Ishikawa (cell line): ENCODE measurements at regions not wholly inside any gene's neighbourhood (a gene's known extent, or its start where the extent isn't known, plus 50 kb on each side); places are given as distances from the start of the nearest gene placed in this dataset.

Experiments
- CEBPB ChIP-seq: IDR thresholded peaks from 2 replicates; pipeline ENCODE4 v1.6.1; 2012
- CREB1 ChIP-seq: IDR thresholded peaks from 2 replicates; pipeline ENCODE4 v1.6.1; 2012; ENCODE audit warnings: low read depth
- EGR1 ChIP-seq: IDR thresholded peaks from 2 replicates; pipeline ENCODE4 v1.6.1; 2012
- EP300 ChIP-seq: IDR thresholded peaks from 2 replicates; pipeline ENCODE4 v1.6.1; 2012; ENCODE audit warnings: borderline replicate concordance
- FOXM1 ChIP-seq: IDR thresholded peaks from 2 replicates; pipeline ENCODE4 v1.6.1; 2012; ENCODE audit warnings: low read depth, borderline replicate concordance
- MAX ChIP-seq: IDR thresholded peaks from 2 replicates; pipeline ENCODE4 v1.6.1; 2012
- NFIC ChIP-seq: IDR thresholded peaks from 2 replicates; pipeline ENCODE4 v1.6.1; 2012
- RAD21 ChIP-seq: IDR thresholded peaks from 2 replicates; pipeline ENCODE4 v1.6.1; 2012; ENCODE audit warnings: low read depth
- REST ChIP-seq: IDR thresholded peaks from 2 replicates; pipeline ENCODE4 v1.6.1; 2012; ENCODE audit warnings: low read depth, mild to moderate bottlenecking
- TAF1 ChIP-seq: IDR thresholded peaks from 2 replicates; pipeline ENCODE4 v1.6.1; 2012; ENCODE audit warnings: low read depth, mild to moderate bottlenecking
- TCF12 ChIP-seq: IDR thresholded peaks from 2 replicates; pipeline ENCODE4 v1.6.1; 2012; ENCODE audit warnings: low read depth
- TEAD4 ChIP-seq: IDR thresholded peaks from 2 replicates; pipeline ENCODE4 v1.6.1; 2012
- YY1 ChIP-seq: IDR thresholded peaks from 2 replicates; pipeline ENCODE4 v1.6.1; 2012; ENCODE audit warnings: low read depth
- ZBTB7A ChIP-seq: IDR thresholded peaks from 2 replicates; pipeline ENCODE4 v1.6.1; 2012; ENCODE audit warnings: low read depth
- TF ChIP-seq, protein P1 (sequence below): IDR thresholded peaks from 2 replicates; pipeline ENCODE4 v1.6.1; 2012

DNA sequence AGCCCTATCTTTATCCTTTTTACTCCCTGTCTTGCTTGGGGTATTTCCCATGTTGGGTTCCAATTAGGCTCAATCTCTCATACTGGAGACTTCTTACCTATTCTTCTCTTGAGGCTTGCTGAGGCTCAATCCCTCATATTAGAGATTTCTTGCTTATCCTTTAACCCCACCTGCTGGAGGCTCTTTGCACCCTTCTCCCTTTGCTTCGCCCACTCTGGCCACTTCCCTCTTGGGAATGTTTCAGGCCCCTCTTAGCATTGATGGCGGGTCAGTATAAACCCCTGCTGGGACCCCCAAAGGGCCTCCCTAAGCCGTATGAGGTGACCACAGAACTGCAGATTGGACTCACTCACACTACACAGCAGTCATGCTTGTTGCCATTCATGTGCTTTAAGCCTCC, 69.3 kb upstream of the CDK20 start:
- no peak for TF ChIP-seq CEBPB
- no peak for TF ChIP-seq EP300
- TF ChIP-seq MAX: no peak
- TF ChIP-seq TAF1: no peak
- no peak for TF ChIP-seq CREB1
- no peak for TF ChIP-seq TEAD4
- no peak for TF ChIP-seq ZBTB7A
- TF ChIP-seq RAD21: no peak
- no peak for TF ChIP-seq REST
- TF ChIP-seq, protein P1, sequence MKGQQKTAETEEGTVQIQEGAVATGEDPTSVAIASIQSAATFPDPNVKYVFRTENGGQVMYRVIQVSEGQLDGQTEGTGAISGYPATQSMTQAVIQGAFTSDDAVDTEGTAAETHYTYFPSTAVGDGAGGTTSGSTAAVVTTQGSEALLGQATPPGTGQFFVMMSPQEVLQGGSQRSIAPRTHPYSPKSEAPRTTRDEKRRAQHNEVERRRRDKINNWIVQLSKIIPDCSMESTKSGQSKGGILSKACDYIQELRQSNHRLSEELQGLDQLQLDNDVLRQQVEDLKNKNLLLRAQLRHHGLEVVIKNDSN: no peak
- TF ChIP-seq NFIC: no peak
- no peak for TF ChIP-seq EGR1
- TF ChIP-seq YY1: no peak
- TF ChIP-seq FOXM1: no peak
- TF ChIP-seq TCF12: no peak

GRCh38 chr9:88041447-88041846, 67.1 kb upstream of the CDK20 start:
- TF ChIP-seq FOXM1 (no peak), REST (no peak), RAD21 (peak; percentile 42; the same call in 1 of the 2 replicates), TAF1 (no peak), TEAD4 (no peak)

GRCh38 chr9:88037285-88037845, 63.0 kb upstream of the CDK20 start:
- TF ChIP-seq RAD21 (no peak), MAX (no peak), YY1 (no peak), ZBTB7A (no peak), TAF1 (no peak), CREB1 (no peak), TEAD4 (no peak), REST (no peak), FOXM1 (no peak), CEBPB (no peak), TCF12 (no peak), EGR1 (no peak), EP300 (no peak), NFIC (no peak)
- TF ChIP-seq, protein P1: no peak

DNA sequence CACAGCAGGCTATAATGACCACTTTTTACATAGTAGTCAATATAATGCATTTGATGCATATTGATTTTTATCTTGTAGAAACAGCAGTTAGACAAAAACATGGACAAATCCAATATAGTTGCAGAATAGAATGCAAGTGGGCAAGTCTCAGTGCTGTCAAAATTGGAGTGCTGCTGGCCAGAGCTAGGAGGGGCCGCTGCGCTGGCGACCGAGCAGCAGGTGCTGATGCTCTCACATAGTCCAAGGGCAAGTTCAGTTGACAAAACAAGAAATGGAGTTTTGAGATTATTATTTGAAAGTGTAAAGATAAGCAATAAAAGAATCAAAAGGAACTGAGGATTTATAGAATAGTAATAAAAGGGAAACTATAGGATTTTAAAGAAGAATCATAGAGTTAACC, 60.6 kb upstream of the CDK20 start:
- no peak for TF ChIP-seq REST
- no peak for TF ChIP-seq YY1
- TF ChIP-seq EGR1: no peak
- TF ChIP-seq FOXM1: no peak
- no peak for TF ChIP-seq CEBPB
- no peak for TF ChIP-seq NFIC
- no peak for TF ChIP-seq TCF12
- no peak for TF ChIP-seq CREB1
- no peak for TF ChIP-seq EP300
- TF ChIP-seq, protein P1: no peak
- TF ChIP-seq MAX: no peak
- TF ChIP-seq TEAD4: no peak
- TF ChIP-seq RAD21: no peak
- TF ChIP-seq TAF1: no peak
- no peak for TF ChIP-seq ZBTB7A
